ENCODE measurements at regions not wholly inside any gene's neighbourhood (a gene's known extent, or its start where the extent isn't known, plus 50 kb on each side); places are given as distances from the start of the nearest gene placed in this dataset.

DNA sequence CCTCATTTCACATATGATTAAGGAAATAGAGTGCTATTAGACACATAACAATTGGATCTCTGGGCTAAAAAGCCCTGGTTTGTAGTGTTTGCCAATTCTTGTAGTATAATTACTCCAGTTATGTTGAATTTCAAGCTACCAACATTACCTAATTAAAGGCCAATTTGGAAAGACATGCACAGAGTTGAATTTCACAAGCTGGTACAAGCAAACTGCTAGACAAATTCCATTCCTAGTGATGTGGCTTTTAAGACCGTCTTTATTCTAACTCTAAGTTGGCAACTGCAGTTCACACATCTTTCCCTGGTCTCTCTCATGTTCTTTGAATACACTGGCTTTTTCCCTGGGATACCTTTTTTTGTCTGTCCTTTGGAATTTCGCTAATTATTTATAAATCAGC, 384.1 kb upstream of the CNTNAP2 start:
- H3K36me3 ChIP-seq (ENCODE audit: control insufficient read depth, low read length), result no peaks in the 10 kb centered on the region
- no peaks in the 10 kb centered on the region for H3K4me1 ChIP-seq (ENCODE audit: control insufficient read depth, low read length)
- no peaks in the 10 kb centered on the region for H3F3A ChIP-seq (ENCODE audit: control insufficient read depth, insufficient read depth)
- no peak overlapping the region for H3K4me2 ChIP-seq (ENCODE audit: low read length)
- H3K27ac ChIP-seq (ENCODE audit: low read depth, low read length), result no peak overlapping the region
- H3K9me2 ChIP-seq (replicated peaks; ENCODE audit: control insufficient read depth, low read length), result no peaks in the 10 kb centered on the region
- H3K4me3 ChIP-seq (ENCODE audit: low read length), result no peak overlapping the region
- no peaks in the 10 kb centered on the region for H4K20me1 ChIP-seq (ENCODE audit: control insufficient read depth, insufficient read depth, low read depth, low read length)
- TF ChIP-seq, protein P1, sequence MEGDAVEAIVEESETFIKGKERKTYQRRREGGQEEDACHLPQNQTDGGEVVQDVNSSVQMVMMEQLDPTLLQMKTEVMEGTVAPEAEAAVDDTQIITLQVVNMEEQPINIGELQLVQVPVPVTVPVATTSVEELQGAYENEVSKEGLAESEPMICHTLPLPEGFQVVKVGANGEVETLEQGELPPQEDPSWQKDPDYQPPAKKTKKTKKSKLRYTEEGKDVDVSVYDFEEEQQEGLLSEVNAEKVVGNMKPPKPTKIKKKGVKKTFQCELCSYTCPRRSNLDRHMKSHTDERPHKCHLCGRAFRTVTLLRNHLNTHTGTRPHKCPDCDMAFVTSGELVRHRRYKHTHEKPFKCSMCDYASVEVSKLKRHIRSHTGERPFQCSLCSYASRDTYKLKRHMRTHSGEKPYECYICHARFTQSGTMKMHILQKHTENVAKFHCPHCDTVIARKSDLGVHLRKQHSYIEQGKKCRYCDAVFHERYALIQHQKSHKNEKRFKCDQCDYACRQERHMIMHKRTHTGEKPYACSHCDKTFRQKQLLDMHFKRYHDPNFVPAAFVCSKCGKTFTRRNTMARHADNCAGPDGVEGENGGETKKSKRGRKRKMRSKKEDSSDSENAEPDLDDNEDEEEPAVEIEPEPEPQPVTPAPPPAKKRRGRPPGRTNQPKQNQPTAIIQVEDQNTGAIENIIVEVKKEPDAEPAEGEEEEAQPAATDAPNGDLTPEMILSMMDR (IDR thresholded peaks at IDR 0.05; ENCODE audit: low read depth, low read length, poor library complexity, severe bottlenecking), result no peak
- no peak for TF ChIP-seq EZH2phosphoT487 (IDR thresholded peaks at IDR 0.05; ENCODE audit: borderline replicate concordance, low read length)
- no peaks in the 10 kb centered on the region for H3K9me3 ChIP-seq (ENCODE audit: control insufficient read depth, insufficient read depth, low read length)
- H3K27me3 ChIP-seq (ENCODE audit: control insufficient read depth, low read length), result no peaks in the 10 kb centered on the region
- no peaks in the 10 kb centered on the region for H3K79me2 ChIP-seq (ENCODE audit: control insufficient read depth, low read length)

DNA sequence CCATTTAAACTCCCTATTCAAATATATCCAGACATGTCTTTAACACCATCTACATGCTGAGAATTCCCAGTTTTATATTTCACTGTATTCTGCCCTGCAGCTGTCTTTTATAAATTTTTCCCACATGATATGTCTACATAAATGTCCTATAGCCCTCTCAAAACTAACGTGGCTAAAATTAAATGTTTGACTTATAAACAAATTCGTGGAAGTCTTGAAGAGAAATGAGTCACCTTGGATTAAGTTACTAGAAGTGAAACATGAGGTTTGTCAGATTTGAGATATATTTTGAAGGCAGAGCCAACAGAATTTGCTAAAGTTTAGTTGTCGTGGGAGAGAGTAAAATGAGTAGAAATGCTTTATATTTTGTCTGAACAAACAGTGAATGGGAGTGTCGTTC, 386.9 kb upstream of the CNTNAP2 start:
- Histone ChIP-seq H3K4me2 (ENCODE audit: low read length) (no peak overlapping the region), H3K27ac (ENCODE audit: low read depth, low read length) (no peak overlapping the region), H3K4me3 (ENCODE audit: low read length) (no peak overlapping the region), H4K20me1 (ENCODE audit: control insufficient read depth, insufficient read depth, low read depth, low read length) (no peaks in the 10 kb centered on the region), H3K9me2 (replicated peaks; ENCODE audit: control insufficient read depth, low read length) (no peaks in the 10 kb centered on the region), H3F3A (ENCODE audit: control insufficient read depth, insufficient read depth) (no peaks in the 10 kb centered on the region), H3K4me1 (ENCODE audit: control insufficient read depth, low read length) (no peaks in the 10 kb centered on the region), H3K27me3 (ENCODE audit: control insufficient read depth, low read length) (no peaks in the 10 kb centered on the region), H3K79me2 (ENCODE audit: control insufficient read depth, low read length) (no peaks in the 10 kb centered on the region), H3K9me3 (ENCODE audit: control insufficient read depth, insufficient read depth, low read length) (no peaks in the 10 kb centered on the region), H3K36me3 (ENCODE audit: control insufficient read depth, low read length) (no peaks in the 10 kb centered on the region)
- TF ChIP-seq, protein P1 (IDR thresholded peaks at IDR 0.05; ENCODE audit: low read depth, low read length, poor library complexity, severe bottlenecking), result no peak
- no peak for TF ChIP-seq EZH2phosphoT487 (IDR thresholded peaks at IDR 0.05; ENCODE audit: borderline replicate concordance, low read length)

DNA sequence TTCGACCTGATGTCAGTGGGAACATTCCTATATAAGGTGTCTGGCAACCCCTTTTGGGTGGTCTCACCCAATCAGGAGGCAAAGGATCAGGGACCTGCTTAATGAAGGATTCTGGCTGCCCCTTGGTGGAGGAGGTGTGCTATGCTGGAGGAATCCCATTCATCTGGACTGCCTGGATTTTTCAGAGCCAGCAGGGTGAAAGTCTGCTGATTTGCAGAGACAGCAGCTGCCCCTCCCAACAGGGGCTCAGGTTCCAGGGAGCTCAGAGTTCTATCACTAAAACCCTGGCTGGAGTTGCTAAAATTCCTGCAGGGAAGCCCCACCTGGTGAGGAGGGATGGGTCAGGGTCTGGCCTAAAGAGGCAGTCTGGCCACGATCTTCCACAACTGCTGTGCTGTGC, 398.5 kb upstream of the CNTNAP2 start:
- no peaks in the 10 kb centered on the region for H3K79me2 ChIP-seq (ENCODE audit: control insufficient read depth, low read length)
- H3F3A ChIP-seq (ENCODE audit: control insufficient read depth, insufficient read depth), result no peaks in the 10 kb centered on the region
- no peaks in the 10 kb centered on the region for H3K27me3 ChIP-seq (ENCODE audit: control insufficient read depth, low read length)
- TF ChIP-seq, protein P1 (IDR thresholded peaks at IDR 0.05; ENCODE audit: low read depth, low read length, poor library complexity, severe bottlenecking), result no peak
- TF ChIP-seq EZH2phosphoT487 (IDR thresholded peaks at IDR 0.05; ENCODE audit: borderline replicate concordance, low read length), result no peak
- H3K9me3 ChIP-seq (ENCODE audit: control insufficient read depth, insufficient read depth, low read length), result no peaks in the 10 kb centered on the region; the same call in 1 of the 2 replicates
- H3K27ac ChIP-seq (ENCODE audit: low read depth, low read length), result no peak overlapping the region
- no peaks in the 10 kb centered on the region for H3K9me2 ChIP-seq (replicated peaks; ENCODE audit: control insufficient read depth, low read length)
- H4K20me1 ChIP-seq (ENCODE audit: control insufficient read depth, insufficient read depth, low read depth, low read length), result no peaks in the 10 kb centered on the region
- H3K4me1 ChIP-seq (ENCODE audit: control insufficient read depth, low read length), result no peaks in the 10 kb centered on the region
- H3K4me2 ChIP-seq (ENCODE audit: low read length), result no peak overlapping the region
- H3K36me3 ChIP-seq (ENCODE audit: control insufficient read depth, low read length), result no peaks in the 10 kb centered on the region
- no peak overlapping the region for H3K4me3 ChIP-seq (ENCODE audit: low read length)

DNA sequence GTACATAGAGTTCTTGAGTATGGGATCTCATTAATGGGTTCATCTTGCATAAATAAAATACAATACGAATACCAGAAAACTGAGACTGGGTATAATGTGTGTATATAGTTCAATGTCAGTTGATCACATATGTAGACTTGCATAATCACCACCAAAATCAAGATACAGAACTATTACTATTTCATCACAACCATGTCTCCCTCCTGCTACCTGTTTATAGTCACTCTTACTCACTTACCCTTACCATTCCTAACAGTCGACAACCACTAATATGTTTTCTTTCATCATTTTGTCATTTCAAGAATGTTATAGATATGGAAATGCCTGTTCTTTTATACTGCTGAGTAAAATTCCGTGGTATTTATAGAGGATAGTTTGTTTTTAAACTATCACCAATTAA, 416.1 kb upstream of the CNTNAP2 start:
- H4K20me1 ChIP-seq (ENCODE audit: control insufficient read depth, insufficient read depth, low read depth, low read length), result no peaks in the 10 kb centered on the region
- no peak overlapping the region for H3K4me3 ChIP-seq (ENCODE audit: low read length)
- H3K4me2 ChIP-seq (ENCODE audit: low read length), result no peak overlapping the region
- no peaks in the 10 kb centered on the region for H3K27me3 ChIP-seq (ENCODE audit: control insufficient read depth, low read length)
- no peaks in the 10 kb centered on the region for H3K4me1 ChIP-seq (ENCODE audit: control insufficient read depth, low read length)
- no peaks in the 10 kb centered on the region for H3F3A ChIP-seq (ENCODE audit: control insufficient read depth, insufficient read depth)
- no peaks in the 10 kb centered on the region for H3K9me2 ChIP-seq (replicated peaks; ENCODE audit: control insufficient read depth, low read length)
- no peaks in the 10 kb centered on the region; the same call in 1 of the 2 replicates for H3K9me3 ChIP-seq (ENCODE audit: control insufficient read depth, insufficient read depth, low read length)
- H3K36me3 ChIP-seq (ENCODE audit: control insufficient read depth, low read length), result no peaks in the 10 kb centered on the region
- TF ChIP-seq EZH2phosphoT487 (IDR thresholded peaks at IDR 0.05; ENCODE audit: borderline replicate concordance, low read length), result no peak
- TF ChIP-seq, protein P1 (IDR thresholded peaks at IDR 0.05; ENCODE audit: low read depth, low read length, poor library complexity, severe bottlenecking), result no peak
- H3K27ac ChIP-seq (ENCODE audit: low read depth, low read length), result no peak overlapping the region
- H3K79me2 ChIP-seq (ENCODE audit: control insufficient read depth, low read length), result no peaks in the 10 kb centered on the region
